HG03469 (cell line): ENCODE measurements at regions not wholly inside any gene's neighbourhood (a gene's known extent, or its start where the extent isn't known, plus 50 kb on each side); places are given as distances from the start of the nearest gene placed in this dataset.

Source experiments
- ATAC-seq: cut with Tn5 transposase; IDR thresholded peaks from one replicate; pipeline ENCODE4 v1.9.1; 2021; ENCODE audit warnings: mild to moderate bottlenecking, moderate library complexity, moderate number of reproducible peaks; ENCODE audit not compliant: unreplicated experiment

GRCh38 chr4:111754003-111754402, 391.3 kb upstream of the FAM241A start:
- ATAC-seq, result no peak

GRCh38 chr4:111755571-111755970, 389.7 kb upstream of the FAM241A start:
- no peak for ATAC-seq

GRCh38 chr4:111761531-111761930, 383.7 kb upstream of the FAM241A start:
- ATAC-seq, result no peak

GRCh38 chr4:111770514-111770913, 374.7 kb upstream of the FAM241A start:
- no peak for ATAC-seq

GRCh38 chr4:111773858-111774257, 371.4 kb upstream of the FAM241A start:
- ATAC-seq, result no peak

- ATAC-seq, result no peak
Observed at GRCh38 chr4:111775556-111776297, 369.5 kb upstream of the FAM241A start.

- ATAC-seq, result no peak
Observed at GRCh38 chr4:111776561-111776960, 368.7 kb upstream of the FAM241A start.

- ATAC-seq, result no peak
Observed at GRCh38 chr4:111778543-111778942, 366.7 kb upstream of the FAM241A start.

GRCh38 chr4:111780965-111781364, 364.3 kb upstream of the FAM241A start:
- no peak for ATAC-seq

- ATAC-seq, result no peak
Observed at GRCh38 chr4:111781611-111782010, 363.6 kb upstream of the FAM241A start.

- no peak for ATAC-seq
Observed at GRCh38 chr4:111788099-111788498, 357.2 kb upstream of the FAM241A start.

GRCh38 chr4:111789901-111790640, 355.2 kb upstream of the FAM241A start:
- ATAC-seq, result no peak

GRCh38 chr4:111792632-111793031, 352.6 kb upstream of the FAM241A start:
- no peak for ATAC-seq

- ATAC-seq, result no peak
Observed at GRCh38 chr4:111793433-111794091, 351.7 kb upstream of the FAM241A start.

- no peak for ATAC-seq
Observed at GRCh38 chr4:111797455-111798163, 347.6 kb upstream of the FAM241A start.

- no peak for ATAC-seq
Observed at GRCh38 chr4:111798840-111799239, 346.4 kb upstream of the FAM241A start.

- ATAC-seq, result no peak
Observed at GRCh38 chr4:111800551-111800950, 344.7 kb upstream of the FAM241A start.

- ATAC-seq, result no peak
Observed at GRCh38 chr4:111802191-111802590, 343.1 kb upstream of the FAM241A start.

GRCh38 chr4:111806331-111806730, 338.9 kb upstream of the FAM241A start:
- no peak for ATAC-seq

- no peak for ATAC-seq
Observed at GRCh38 chr4:111807576-111807975, 337.7 kb upstream of the FAM241A start.

GRCh38 chr4:111808174-111808573, 337.1 kb upstream of the FAM241A start:
- ATAC-seq, result no peak
